HepG2 (cell line): ENCODE measurements at regions not wholly inside any gene's neighbourhood (a gene's known extent, or its start where the extent isn't known, plus 50 kb on each side); places are given as distances from the start of the nearest gene placed in this dataset.
A peak's percentile ranks its signal among the peaks of the same experiment; 100 is the strongest.

Experiments used
- ATF6 ChIP-seq: sonication (generic); formaldehyde crosslinking; conservative IDR thresholded peaks from 2 replicates; pipeline ENCODE4 v1.4.0; 2020; ENCODE audit warnings: missing genetic modification reagents
- CBX2 ChIP-seq, 2 experiments: fragments of 200-600 bp in 1 of 2; sonication (generic); formaldehyde crosslinking in 1 of 2; IDR thresholded peaks; 2 replicates each; pipeline versions ENCODE4 v1.7.0 to v1.8.1; 2018 to 2022; ENCODE audit warnings: low read depth in 2 of 2, low read length in 1 of 2, mild to moderate bottlenecking in 1 of 2, missing genetic modification reagents in 1 of 2
- FIP1L1 ChIP-seq: fragments of 200-400 bp; formaldehyde crosslinking; IDR thresholded peaks from 2 replicates; pipeline ENCODE4 v1.6.1; 2018; ENCODE audit warnings: low read depth, mild to moderate bottlenecking, low read length, moderate library complexity, borderline replicate concordance; ENCODE audit not compliant: insufficient read depth
- JUN ChIP-seq: sonication (generic); formaldehyde crosslinking; IDR thresholded peaks from 2 replicates; pipeline ENCODE4 v1.4.0; 2020; ENCODE audit warnings: mild to moderate bottlenecking, missing genetic modification reagents
- MIXL1 ChIP-seq: IDR thresholded peaks from 2 replicates; pipeline ENCODE4 v1.6.1; 2016
- NR3C1 ChIP-seq: sonication (generic); formaldehyde crosslinking; IDR thresholded peaks from 2 replicates; pipeline ENCODE4 v1.4.0; 2020; ENCODE audit warnings: missing genetic modification reagents
- SIN3A ChIP-seq: IDR thresholded peaks from 2 replicates; pipeline ENCODE4 v1.6.1; 2011; ENCODE audit warnings: low read depth, mild to moderate bottlenecking, control low read depth, low read length, borderline replicate concordance
- SSRP1 ChIP-seq: IDR thresholded peaks from 2 replicates; pipeline ENCODE4 v1.6.1; 2016; ENCODE audit warnings: control low read depth
- TEAD2 ChIP-seq: sonication (generic); formaldehyde crosslinking; IDR thresholded peaks from 2 replicates; pipeline ENCODE4 v1.9.0; 2021; ENCODE audit warnings: missing genetic modification reagents
- XRCC5 ChIP-seq: fragments of 200-400 bp; formaldehyde crosslinking; optimal IDR thresholded peaks from 2 replicates; pipeline ENCODE3; 2017; ENCODE audit warnings: mild to moderate bottlenecking, low read length
- ZBTB39 ChIP-seq: sonication (generic); formaldehyde crosslinking; IDR thresholded peaks from 2 replicates; pipeline ENCODE4 v1.5.0; 2020; ENCODE audit warnings: missing genetic modification reagents
- ZNF280D ChIP-seq: sonication (generic); formaldehyde crosslinking; IDR thresholded peaks from 2 replicates; pipeline ENCODE4 v1.5.1; 2020; ENCODE audit warnings: mild to moderate bottlenecking, missing genetic modification reagents
- ZNF572 ChIP-seq: sonication (generic); formaldehyde crosslinking; IDR thresholded peaks from 2 replicates; pipeline ENCODE4 v1.5.1; 2020; ENCODE audit warnings: mild to moderate bottlenecking, missing genetic modification reagents
- ZNF574 ChIP-seq: sonication (generic); formaldehyde crosslinking; IDR thresholded peaks from 2 replicates; pipeline ENCODE4 v1.4.0; 2020; ENCODE audit warnings: missing genetic modification reagents
- ZNF773 ChIP-seq: sonication (generic); formaldehyde crosslinking; IDR thresholded peaks from 2 replicates; pipeline ENCODE4 v1.4.0; 2020; ENCODE audit warnings: missing genetic modification reagents, borderline replicate concordance
- ZSCAN30 ChIP-seq: sonication (generic); formaldehyde crosslinking; IDR thresholded peaks from 2 replicates; pipeline ENCODE4 v1.5.0; 2020; ENCODE audit warnings: mild to moderate bottlenecking, missing genetic modification reagents
- ZSCAN5A ChIP-seq: sonication (generic); formaldehyde crosslinking; IDR thresholded peaks from 2 replicates; pipeline ENCODE4 v1.8.0; 2022; ENCODE audit warnings: mild to moderate bottlenecking, missing genetic modification reagents, borderline replicate concordance

GRCh38 chr17:31598921-31599571 is 207.6 kb downstream of the RAB11FIP4 start (continued):
- TF ChIP-seq ATF6 (no peak), ZNF280D (no peak), JUN (CRISPR knock-in tag) (peak; percentile 91), MIXL1 (no peak), ZNF574 (CRISPR knock-in tag) (peak; percentile 34; the same call in 1 of the 2 replicates), ZNF572 (CRISPR knock-in tag) (0 out of 2 replicates have a peak, but pooled peaks have one; percentile 31), SIN3A (no peak), CBX2 (IDR thresholded peaks at IDR 0.05; ENCODE audit: low read depth, low read length) (no peak), CBX2 (CRISPR knock-in tag; IDR thresholded peaks at IDR 0.05; ENCODE audit: low read depth) (no peak), ZSCAN30 (CRISPR knock-in tag) (no peak), ZNF773 (CRISPR knock-in tag) (no peak), ZSCAN5A (CRISPR knock-in tag) (no peak), XRCC5 (no peak), ZBTB39 (CRISPR knock-in tag) (no peak), SSRP1 (CRISPR knock-in tag) (no peak), FIP1L1 (no peak), TEAD2 (CRISPR knock-in tag) (no peak), NR3C1 (CRISPR knock-in tag) (no peak)
